ENCODE measurements at regions not wholly inside any gene's neighbourhood (a gene's known extent, or its start where the extent isn't known, plus 50 kb on each side); places are given as distances from the start of the nearest gene placed in this dataset.
"Not testable (repeated sequence)": the region's sequence is repeated elsewhere in the genome, so short reads cannot be mapped to it uniquely, and the experiment has no call there.

DNA sequence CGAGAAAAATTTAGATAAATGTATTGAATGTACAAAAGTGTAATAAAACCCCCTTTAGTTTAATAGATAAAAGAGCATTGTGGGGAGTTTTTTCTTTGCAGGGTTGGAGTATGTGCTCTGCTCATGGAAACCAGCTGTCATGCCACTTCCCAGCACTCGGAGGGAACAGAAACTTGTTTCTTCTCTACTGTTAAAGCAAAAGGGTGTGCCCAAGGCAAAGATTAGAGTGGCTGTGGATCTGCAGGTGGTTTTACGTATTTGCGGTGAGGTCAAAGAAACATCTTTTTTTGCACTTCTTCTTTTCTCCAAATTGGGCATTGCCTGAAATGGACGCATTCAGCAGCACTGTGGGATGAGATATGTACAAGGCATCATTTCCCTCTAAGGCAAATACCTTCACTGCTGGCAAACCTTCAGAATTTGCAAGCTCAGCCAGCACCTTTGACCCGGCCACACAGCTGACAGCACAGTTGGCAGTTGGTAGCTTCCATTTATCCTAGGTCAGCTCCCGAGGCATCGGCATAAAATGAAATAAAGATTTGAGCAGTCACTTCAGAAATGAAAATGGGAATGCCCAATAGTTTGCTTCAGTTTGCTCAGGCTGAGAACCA lies 178.4 kb upstream of the EYA4 start:
- TF ChIP-seq Cebpa-rat (IDR thresholded peaks at IDR 0.05), result no peak
- Histone ChIP-seq H3K4me3 (no peak overlapping the region), H3K27ac (no peak overlapping the region), H3K36me3 (no peaks in the 10 kb centered on the region), H3K4me2 (no peak overlapping the region), H4K20me1 (no peaks in the 10 kb centered on the region), H3K27me3 (no peaks in the 10 kb centered on the region), H3K9ac (no peak overlapping the region), H3K4me1 (no peaks in the 10 kb centered on the region), H3K9me3 (no peaks in the 10 kb centered on the region)

DNA sequence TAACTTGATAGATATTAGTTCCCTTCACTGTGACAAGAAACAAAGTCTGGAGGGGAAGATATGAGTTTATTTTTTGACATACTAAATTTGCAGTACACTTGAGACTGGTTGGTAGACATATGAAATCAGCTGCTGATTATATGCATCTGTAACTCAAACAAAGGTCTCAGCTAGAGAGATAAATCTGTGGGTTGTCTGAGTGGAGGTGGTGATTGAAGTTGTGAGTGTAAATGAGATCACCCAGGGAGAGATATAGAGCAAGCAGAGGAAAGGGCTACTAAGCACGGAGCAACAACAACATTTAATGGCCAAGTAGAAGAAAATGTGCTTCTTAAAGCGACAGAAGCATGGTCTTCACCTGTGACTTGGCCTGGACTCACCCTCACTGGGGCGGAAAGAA lies 173.2 kb upstream of the EYA4 start:
- Histone ChIP-seq H3K9ac (no peak overlapping the region), H3K4me1 (no peaks in the 10 kb centered on the region), H3K9me3 (no peaks in the 10 kb centered on the region), H3K27me3 (no peaks in the 10 kb centered on the region), H3K4me3 (no peak overlapping the region), H3K27ac (no peak overlapping the region), H4K20me1 (no peaks in the 10 kb centered on the region), H3K4me2 (no peak overlapping the region), H3K36me3 (no peaks in the 10 kb centered on the region)
- no peak for TF ChIP-seq Cebpa-rat (IDR thresholded peaks at IDR 0.05)

DNA sequence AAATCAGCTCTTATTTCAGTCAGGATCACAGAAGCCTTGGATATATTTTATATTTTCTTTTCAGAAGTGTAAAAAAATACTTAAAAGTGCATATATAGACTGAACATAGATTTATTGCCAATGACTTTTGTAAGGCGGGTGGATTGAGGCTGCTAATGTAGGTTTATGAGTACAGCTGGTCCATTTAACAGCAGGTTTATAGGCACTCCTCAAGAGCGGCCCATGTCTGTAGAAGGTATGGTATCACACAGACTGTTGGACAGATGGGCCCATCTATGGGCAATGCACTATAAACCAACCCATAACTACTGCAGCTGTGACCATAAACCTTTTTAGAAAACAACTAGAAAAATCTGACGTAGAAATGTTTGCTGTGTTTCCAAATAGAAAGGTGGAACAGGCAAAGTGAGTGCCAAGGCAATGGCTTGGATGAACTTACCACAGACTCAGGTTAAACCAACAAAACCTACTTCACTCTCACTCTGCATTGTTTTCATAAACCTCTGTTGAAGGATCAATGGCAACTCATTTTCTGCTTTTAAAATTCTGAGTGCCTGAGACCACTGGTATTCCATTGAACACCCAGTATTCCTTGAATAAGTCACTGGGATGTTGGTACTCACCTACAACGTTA lies 170.6 kb upstream of the EYA4 start:
- Histone ChIP-seq H3K4me1 (no peaks in the 10 kb centered on the region), H3K27me3 (no peaks in the 10 kb centered on the region), H4K20me1 (no peaks in the 10 kb centered on the region), H3K9me3 (no peaks in the 10 kb centered on the region), H3K27ac (no peak overlapping the region), H3K4me2 (no peak overlapping the region), H3K9ac (no peak overlapping the region), H3K36me3 (no peaks in the 10 kb centered on the region), H3K4me3 (no peak overlapping the region)
- no peak for TF ChIP-seq Cebpa-rat (IDR thresholded peaks at IDR 0.05)

DNA sequence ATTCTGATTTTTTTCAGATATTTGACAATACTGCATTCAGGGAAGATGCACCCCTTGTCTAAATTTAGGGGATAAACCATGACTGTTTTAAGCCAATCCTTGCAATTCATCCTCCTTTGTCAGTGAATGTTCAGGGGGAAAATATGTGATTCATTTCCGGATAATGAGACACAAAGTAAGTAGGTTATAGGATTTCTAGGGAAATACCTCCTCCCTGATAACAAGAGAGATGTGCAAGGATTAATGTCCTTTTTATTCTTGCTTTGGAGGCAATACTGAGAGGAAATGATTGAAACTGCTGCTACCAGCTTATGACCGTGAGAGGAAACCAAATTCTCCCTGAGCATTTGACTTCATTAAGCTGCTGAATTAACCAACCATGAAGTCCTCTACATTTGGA lies 161.3 kb upstream of the EYA4 start:
- no peaks in the 10 kb centered on the region for H3K36me3 ChIP-seq
- no peak overlapping the region for H3K4me3 ChIP-seq
- TF ChIP-seq Cebpa-rat (IDR thresholded peaks at IDR 0.05), result no peak
- no peak overlapping the region for H3K9ac ChIP-seq
- H3K9me3 ChIP-seq, result no peaks in the 10 kb centered on the region
- no peaks in the 10 kb centered on the region for H3K4me1 ChIP-seq
- H3K27me3 ChIP-seq, result no peaks in the 10 kb centered on the region
- H4K20me1 ChIP-seq, result no peaks in the 10 kb centered on the region
- no peak overlapping the region for H3K4me2 ChIP-seq
- H3K27ac ChIP-seq, result no peak overlapping the region

DNA sequence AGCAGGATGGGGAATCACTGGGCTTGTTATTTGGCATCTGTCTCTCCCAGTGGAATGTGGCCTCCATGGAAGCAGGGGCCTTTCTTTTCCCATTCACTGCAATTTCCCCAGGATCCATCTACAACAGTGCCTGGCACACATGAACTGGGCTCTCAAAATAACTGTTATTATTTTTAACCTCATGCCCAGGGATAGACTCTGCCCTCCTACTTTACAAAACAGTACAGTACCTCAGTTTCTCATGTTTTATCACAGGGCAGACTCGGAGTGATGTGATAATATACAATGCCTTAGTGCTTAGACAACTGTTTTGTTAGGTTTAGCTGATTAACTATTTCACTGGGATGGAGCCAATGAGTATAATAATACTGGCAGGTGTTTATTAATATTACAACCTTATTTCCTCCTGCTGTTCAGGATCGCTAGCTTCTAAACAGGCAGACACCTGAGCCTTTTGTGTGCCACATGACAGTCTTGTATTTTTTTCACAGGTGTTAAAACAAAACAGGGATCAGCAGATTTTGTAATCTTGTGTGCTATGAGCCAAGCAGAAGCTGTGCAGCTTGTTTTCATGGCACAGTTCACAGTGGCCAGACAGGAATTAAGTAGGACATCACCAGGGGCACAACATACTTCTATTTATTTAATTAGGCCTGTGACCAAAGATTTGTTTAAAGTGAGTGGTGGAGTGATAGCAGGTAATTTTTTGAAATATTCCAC lies 157.7 kb upstream of the EYA4 start:
- H4K20me1 ChIP-seq, result no peaks in the 10 kb centered on the region
- no peak for TF ChIP-seq Cebpa-rat (IDR thresholded peaks at IDR 0.05)
- H3K9ac ChIP-seq, result no peak overlapping the region
- no peak overlapping the region for H3K4me3 ChIP-seq
- H3K27ac ChIP-seq, result no peak overlapping the region
- no peak overlapping the region for H3K4me2 ChIP-seq
- no peaks in the 10 kb centered on the region for H3K36me3 ChIP-seq
- no peaks in the 10 kb centered on the region for H3K4me1 ChIP-seq
- H3K27me3 ChIP-seq, result no peaks in the 10 kb centered on the region
- H3K9me3 ChIP-seq, result no peaks in the 10 kb centered on the region

DNA sequence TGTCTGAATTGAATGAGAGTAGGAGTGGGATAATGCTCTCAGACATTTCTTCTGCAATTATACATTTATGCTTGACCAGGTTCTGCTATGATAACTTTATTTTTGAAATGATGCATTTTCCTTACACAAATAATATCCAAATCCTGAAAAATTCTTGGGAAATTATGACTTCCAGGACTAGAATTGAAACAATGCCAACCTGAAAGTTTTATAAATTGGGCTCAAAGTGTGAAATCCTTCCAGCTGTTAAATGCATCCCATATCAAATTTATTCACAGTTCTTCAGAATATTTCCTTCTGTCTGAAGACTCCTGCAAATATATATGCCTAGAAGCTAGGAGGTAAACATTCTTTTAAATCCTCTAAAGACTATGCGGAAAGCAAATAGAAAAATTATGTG lies 155.7 kb upstream of the EYA4 start:
- Histone ChIP-seq H3K4me2 (no peak overlapping the region), H3K4me1 (no peaks in the 10 kb centered on the region), H3K27ac (no peak overlapping the region), H4K20me1 (no peaks in the 10 kb centered on the region), H3K27me3 (no peaks in the 10 kb centered on the region), H3K4me3 (no peak overlapping the region), H3K36me3 (no peaks in the 10 kb centered on the region), H3K9me3 (no peaks in the 10 kb centered on the region), H3K9ac (no peak overlapping the region)
- no peak for TF ChIP-seq Cebpa-rat (IDR thresholded peaks at IDR 0.05)

DNA sequence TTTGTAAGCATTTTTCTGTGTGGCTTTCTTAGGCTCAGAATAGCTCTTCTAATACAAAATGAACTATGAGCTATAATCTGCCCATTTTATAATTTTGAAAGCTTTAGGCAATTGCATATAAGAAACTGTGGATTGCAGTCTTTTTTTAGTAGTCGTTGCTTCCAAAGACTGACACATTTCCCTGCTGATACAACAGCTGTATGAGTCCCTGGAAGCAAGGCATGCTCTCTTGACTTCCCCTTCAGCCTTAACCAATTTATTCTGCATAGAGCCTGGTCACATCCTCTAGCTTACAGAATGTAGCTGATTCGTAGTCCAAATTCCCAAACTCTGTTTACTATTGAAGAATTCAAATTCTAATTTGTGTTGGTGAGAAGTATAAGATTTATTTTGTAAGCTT lies 155.3 kb upstream of the EYA4 start:
- no peak overlapping the region for H3K9ac ChIP-seq
- H3K4me3 ChIP-seq, result no peak overlapping the region
- H3K36me3 ChIP-seq, result no peaks in the 10 kb centered on the region
- no peaks in the 10 kb centered on the region for H4K20me1 ChIP-seq
- H3K9me3 ChIP-seq, result no peaks in the 10 kb centered on the region
- no peaks in the 10 kb centered on the region for H3K4me1 ChIP-seq
- no peak for TF ChIP-seq Cebpa-rat (IDR thresholded peaks at IDR 0.05)
- no peak overlapping the region for H3K4me2 ChIP-seq
- no peaks in the 10 kb centered on the region for H3K27me3 ChIP-seq
- no peak overlapping the region for H3K27ac ChIP-seq

DNA sequence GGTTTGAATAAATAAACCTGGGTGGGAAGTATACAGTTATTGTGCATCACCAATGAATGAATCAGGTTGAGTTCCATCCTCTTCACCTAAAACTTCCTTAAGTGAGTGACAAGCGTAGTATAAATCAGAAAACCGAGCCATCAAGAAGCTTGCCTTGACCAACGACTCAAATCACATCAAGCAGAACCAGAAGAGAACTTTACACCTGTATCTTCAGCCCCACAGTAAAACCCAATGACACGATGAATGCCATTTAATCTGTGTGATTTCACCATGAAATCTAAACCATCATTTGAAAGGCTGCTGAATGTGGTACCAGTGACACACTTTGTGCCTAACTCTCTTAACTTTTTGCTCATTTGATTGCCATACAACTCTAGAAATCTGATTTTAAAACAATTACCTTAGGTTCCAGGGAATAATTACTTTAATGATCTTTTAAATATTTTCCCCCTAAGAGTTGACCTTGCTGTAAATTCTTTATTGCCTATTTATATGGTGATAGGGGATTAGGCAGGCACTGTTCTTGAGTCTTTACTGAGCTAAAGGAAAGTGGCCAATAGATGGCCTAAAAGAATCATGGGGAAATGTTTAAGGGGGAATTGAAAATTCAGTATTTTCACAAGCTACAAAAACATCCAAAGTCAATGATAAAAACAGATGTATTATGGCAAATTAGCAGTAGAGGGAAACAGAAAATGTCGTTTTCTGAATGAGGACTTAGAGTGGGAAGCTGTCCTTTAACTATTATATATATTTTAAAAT lies 152.0 kb upstream of the EYA4 start:
- H3K4me2 ChIP-seq, result no peak overlapping the region
- H3K36me3 ChIP-seq, result no peaks in the 10 kb centered on the region
- H3K4me3 ChIP-seq, result no peak overlapping the region
- H4K20me1 ChIP-seq, result no peaks in the 10 kb centered on the region
- no peaks in the 10 kb centered on the region for H3K9me3 ChIP-seq
- H3K27ac ChIP-seq, result no peak overlapping the region
- H3K4me1 ChIP-seq, result peaks cover 9% of the 10 kb centered on the region
- TF ChIP-seq Cebpa-rat (IDR thresholded peaks at IDR 0.05), result no peak
- H3K27me3 ChIP-seq, result no peaks in the 10 kb centered on the region
- H3K9ac ChIP-seq, result no peak overlapping the region

DNA sequence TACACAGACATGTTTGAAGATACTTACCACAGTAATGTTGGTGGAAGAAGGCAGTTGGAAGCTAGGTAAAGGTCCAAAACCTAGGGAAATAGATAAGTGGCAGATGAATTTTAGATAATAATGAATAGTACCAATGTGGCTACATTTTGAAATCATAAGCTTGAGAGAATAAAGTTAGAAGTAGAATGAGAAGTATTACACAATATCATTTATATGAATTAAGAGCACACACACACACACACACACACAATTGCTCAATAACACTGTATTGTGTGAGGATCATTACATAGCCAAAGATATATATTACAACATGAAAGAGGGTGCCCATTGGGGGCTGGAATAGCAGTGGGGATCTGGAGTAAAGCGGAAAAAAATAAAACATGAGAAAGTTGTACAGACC lies 149.0 kb upstream of the EYA4 start:
- Histone ChIP-seq H3K4me1 (peaks cover 9% of the 10 kb centered on the region), H4K20me1 (no peaks in the 10 kb centered on the region), H3K4me3 (no peak overlapping the region), H3K4me2 (peak overlapping the region; percentile 35; the same call in 1 of the 2 replicates), H3K27ac (no peak overlapping the region), H3K27me3 (no peaks in the 10 kb centered on the region), H3K36me3 (no peaks in the 10 kb centered on the region), H3K9me3 (no peaks in the 10 kb centered on the region), H3K9ac (no peak overlapping the region)
- TF ChIP-seq Cebpa-rat (IDR thresholded peaks at IDR 0.05), result no peak

DNA sequence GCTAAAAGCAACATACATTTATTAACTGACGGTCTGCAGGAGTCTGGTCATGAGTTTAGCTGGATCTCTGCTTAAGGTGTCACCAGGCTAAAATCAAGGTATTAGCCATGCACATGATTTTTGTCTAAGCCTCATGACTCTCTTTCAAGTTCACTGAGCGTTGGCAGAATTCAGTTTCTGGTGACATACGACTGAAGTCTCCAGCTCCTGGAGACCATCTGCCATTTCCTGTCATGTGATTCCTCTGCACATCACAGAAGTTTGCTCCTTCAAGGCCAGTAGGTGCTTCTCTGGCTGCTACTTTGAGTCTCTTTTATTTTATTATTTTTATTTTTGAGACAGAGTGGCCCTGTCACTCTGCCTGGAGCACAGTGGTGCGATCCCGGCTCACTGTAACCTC lies 148.4 kb upstream of the EYA4 start:
- Histone ChIP-seq H3K27me3 (no peaks in the 10 kb centered on the region), H3K4me2 (peak overlapping the region; percentile 35), H3K4me1 (peaks cover 9% of the 10 kb centered on the region), H3K9ac (no peak overlapping the region), H4K20me1 (no peaks in the 10 kb centered on the region), H3K27ac (no peak overlapping the region), H3K9me3 (no peaks in the 10 kb centered on the region), H3K4me3 (no peak overlapping the region), H3K36me3 (no peaks in the 10 kb centered on the region)
- no peak for TF ChIP-seq Cebpa-rat (IDR thresholded peaks at IDR 0.05)

DNA sequence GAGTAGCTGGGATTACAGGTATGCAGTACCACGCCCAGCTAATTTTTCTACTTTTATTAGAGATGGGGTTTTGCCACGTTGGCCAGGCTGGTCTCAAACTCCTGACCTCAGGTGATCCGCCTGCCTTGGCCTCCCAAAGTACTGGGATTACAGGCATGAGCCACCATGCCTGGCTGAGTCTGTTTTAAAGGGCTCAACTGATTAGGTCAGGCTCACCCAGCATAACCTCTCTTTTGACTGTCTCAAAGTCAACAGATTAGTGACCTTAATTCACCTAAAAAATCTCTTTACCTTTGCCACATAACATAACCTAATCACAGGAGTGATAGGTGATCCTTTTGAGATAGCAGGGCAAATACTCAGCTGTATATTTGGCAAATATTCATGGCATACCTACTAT lies 147.9 kb upstream of the EYA4 start:
- H3K36me3 ChIP-seq, H4K20me1 ChIP-seq, H3K4me1 ChIP-seq, H3K27me3 ChIP-seq, H3K4me3 ChIP-seq, H3K9ac ChIP-seq, H3K27ac ChIP-seq, H3K9me3 ChIP-seq: not testable (repeated sequence)
- H3K4me2 ChIP-seq, result peak overlapping the region; percentile 35; the same call in 1 of the 2 replicates
